CD14-positive monocyte (primary cell): ENCODE measurements at regions not wholly inside any gene's neighbourhood (a gene's known extent, or its start where the extent isn't known, plus 50 kb on each side); places are given as distances from the start of the nearest gene placed in this dataset.

Experiments
- DNase-seq, 3 donors: peaks; one replicate each; pipeline ENCODE4 v3.0.0-alpha.2; 2011 to 2022
- H2AFZ ChIP-seq: 2 replicates; pipeline ENCODE4 v1.6.0; 2012; ENCODE audit warnings: mild to moderate bottlenecking, low read depth, low read length, inconsistent platforms; ENCODE audit not compliant: insufficient read depth, poor library complexity, severe bottlenecking
- H3K27ac ChIP-seq, 2 donors: 1 replicate in 1 of 2; 2 replicates in 1 of 2; pipeline ENCODE4 v1.5.1; 2012 to 2013; ENCODE audit warnings: low read length in 2 of 2, control low read depth in 1 of 2, inconsistent platforms in 1 of 2, low read depth in 1 of 2, mild to moderate bottlenecking in 1 of 2
- H3K27me3 ChIP-seq, 2 donors: one replicate each; pipeline versions ENCODE4 v1.6.0 to v1.6.1; 2011 to 2013; ENCODE audit warnings: low read length in 2 of 2; ENCODE audit not compliant: control insufficient read depth in 2 of 2, insufficient read depth in 2 of 2
- H3K36me3 ChIP-seq, 2 donors: replicated peaks in 1 of 2; 1 replicate in 1 of 2; 2 replicates in 1 of 2; pipeline versions ENCODE4 v1.5.1 to v1.6.1; 2012 to 2013; ENCODE audit warnings: low read length in 2 of 2, control low read depth in 1 of 2, inconsistent platforms in 1 of 2, mild to moderate bottlenecking in 1 of 2; ENCODE audit not compliant: insufficient read depth in 2 of 2, control insufficient read depth in 1 of 2
- H3K4me1 ChIP-seq, 2 donors: 1 replicate in 1 of 2; 2 replicates in 1 of 2; pipeline versions ENCODE4 v1.5.1 to v1.6.1; 2012 to 2013; ENCODE audit warnings: low read length in 2 of 2, control low read depth in 1 of 2, inconsistent platforms in 1 of 2, mild to moderate bottlenecking in 1 of 2, moderate library complexity in 1 of 2; ENCODE audit not compliant: insufficient read depth in 2 of 2, control insufficient read depth in 1 of 2
- H3K4me2 ChIP-seq: replicated peaks from 2 replicates; pipeline ENCODE3; 2012; ENCODE audit warnings: low read length, moderate library complexity, mild to moderate bottlenecking; ENCODE audit not compliant: poor library complexity, severe bottlenecking; ENCODE audit errors: extremely low read depth
- H3K4me3 ChIP-seq, 3 experiments: fragments of 200-600 bp in 1 of 3; sonication (generic) in 1 of 3; replicated peaks in 1 of 3; 1 replicate in 2 of 3; 2 replicates in 1 of 3; pipeline ENCODE4 v1.5.1; 2011 to 2013; ENCODE audit warnings: low read length in 3 of 3, mild to moderate bottlenecking in 3 of 3, control low read depth in 2 of 3, low read depth in 2 of 3, inconsistent platforms in 1 of 3, moderate library complexity in 1 of 3
- H3K79me2 ChIP-seq: 2 replicates; pipeline ENCODE4 v1.6.0; 2012; ENCODE audit warnings: mild to moderate bottlenecking, control low read depth, inconsistent platforms, low read length, moderate library complexity; ENCODE audit not compliant: insufficient read depth
- H3K9ac ChIP-seq: 2 replicates; pipeline ENCODE4 v1.6.0; 2017; ENCODE audit warnings: low read length, mild to moderate bottlenecking; ENCODE audit not compliant: insufficient read depth, poor library complexity, severe bottlenecking
- H3K9me3 ChIP-seq, 2 donors: replicated peaks in 1 of 2; 1 replicate in 1 of 2; 2 replicates in 1 of 2; pipeline versions ENCODE4 v1.5.1 to v1.6.1; 2012 to 2013; ENCODE audit warnings: low read length in 2 of 2, control low read depth in 1 of 2; ENCODE audit not compliant: control insufficient read depth in 1 of 2, insufficient read depth in 1 of 2
- H4K20me1 ChIP-seq: 2 replicates; pipeline ENCODE4 v1.6.0; 2012; ENCODE audit warnings: mild to moderate bottlenecking, low read length, control low read depth, moderate library complexity; ENCODE audit not compliant: insufficient read depth
- H3K27ac Mint-ChIP-seq, 7 donors: one replicate each; pipeline ENCODE4 v1.8.0; 2020; ENCODE audit warnings: mild to moderate bottlenecking in 7 of 7, mixed read lengths in 7 of 7, moderate library complexity in 6 of 7, inconsistent platforms in 2 of 7
- H3K27me3 Mint-ChIP-seq, 3 donors: one replicate each; pipeline ENCODE4 v1.8.0; 2021 to 2022; ENCODE audit warnings: low read depth in 3 of 3, mild to moderate bottlenecking in 3 of 3, mixed read lengths in 3 of 3, moderate library complexity in 3 of 3, inconsistent platforms in 1 of 3
- H3K36me3 Mint-ChIP-seq, 2 donors: one replicate each; pipeline ENCODE4 v1.8.0; 2020; ENCODE audit warnings: mixed read lengths in 2 of 2, inconsistent platforms in 1 of 2, mild to moderate bottlenecking in 1 of 2
- H3K4me1 Mint-ChIP-seq: one replicate; pipeline ENCODE4 v1.8.0; 2020; ENCODE audit warnings: mild to moderate bottlenecking, mixed read lengths
- H3K4me3 Mint-ChIP-seq, 2 donors: one replicate each; pipeline ENCODE4 v1.8.0; 2020; ENCODE audit warnings: mild to moderate bottlenecking in 2 of 2, mixed read lengths in 2 of 2, moderate library complexity in 1 of 2
- H3K9me3 Mint-ChIP-seq, 7 donors: one replicate each; pipeline ENCODE4 v1.8.0; 2020 to 2022; ENCODE audit warnings: mixed read lengths in 7 of 7, mild to moderate bottlenecking in 6 of 7, moderate library complexity in 6 of 7, inconsistent platforms in 2 of 7
- CTCF ChIP-seq: fragments of 200-600 bp; IDR thresholded peaks from one replicate; pipeline ENCODE4 v1.8.0; 2022; ENCODE audit warnings: antibody characterized with exemption, mild to moderate bottlenecking
- WGBS: methylation state at CpG from one replicate; pipeline ENCODE4 v1.1.5; 2013; ENCODE audit warnings: missing lambda C conversion rate; ENCODE audit not compliant: insufficient coverage; 5-methylcytosine and 5-hydroxymethylcytosine counted together
- intact Hi-C, 2 donors: fragments of 100-400 bp; cut with micrococcal nuclease; formaldehyde crosslinking; loops; one replicate each; pipeline versions ENCODE4 v1.15.0 to v1.15.1; 2023

GRCh38 chr6:78700991-78701390 lies 166.4 kb upstream of the IRAK1BP1 start:
- Histone ChIP-seq H3K36me3 (no peaks in the 10 kb centered on the region), H3K27me3 (no peaks in the 10 kb centered on the region), H3K27ac (no peak overlapping the region), H3K9me3 (no peaks in the 10 kb centered on the region), H3K9ac (no peak overlapping the region), H3K79me2 (no peaks in the 10 kb centered on the region), H4K20me1 (no peaks in the 10 kb centered on the region), H3K4me1 (no peaks in the 10 kb centered on the region), H3K4me3 (no peak overlapping the region), H2AFZ (no peak overlapping the region), H3K4me2 (no peak overlapping the region)
- H3K27me3 Mint-ChIP-seq, result no peaks in the 10 kb centered on the region
- no CpG with 5 or more reads among the region's 1 CpG for WGBS
- H3K9me3 Mint-ChIP-seq, result peaks cover 0 to 8% (median 4%) of the 10 kb centered on the region in 7 donors
- no peak for DNase-seq
- no peak for TF ChIP-seq CTCF
- intact Hi-C loops, result no loop called here
- H3K36me3 Mint-ChIP-seq, result no peaks in the 10 kb centered on the region
- no peaks in the 10 kb centered on the region for H3K4me1 Mint-ChIP-seq
- H3K27ac Mint-ChIP-seq, result no peak overlapping the region
- H3K4me3 Mint-ChIP-seq, result no peak overlapping the region

GRCh38 chr6:78701407-78701806 lies 165.9 kb upstream of the IRAK1BP1 start:
- H3K4me2 ChIP-seq, result no peak overlapping the region
- H3K4me3 ChIP-seq, result no peak overlapping the region
- H3K9ac ChIP-seq, result no peak overlapping the region
- no peak overlapping the region for H3K27ac ChIP-seq
- Mint-ChIP-seq H3K9me3 (peaks cover 0 to 8% (median 4%) of the 10 kb centered on the region in 7 donors), H3K4me3 (no peak overlapping the region), H3K27me3 (no peaks in the 10 kb centered on the region), H3K4me1 (no peaks in the 10 kb centered on the region), H3K36me3 (no peaks in the 10 kb centered on the region), H3K27ac (no peak overlapping the region)
- no peaks in the 10 kb centered on the region for H3K79me2 ChIP-seq
- intact Hi-C loops, result no loop called here
- no peaks in the 10 kb centered on the region for H3K27me3 ChIP-seq
- DNase-seq, result no peak
- no peak for TF ChIP-seq CTCF
- H2AFZ ChIP-seq, result no peak overlapping the region
- WGBS, result no CpG with 5 or more reads among the region's 2 CpGs
- no peaks in the 10 kb centered on the region for H3K36me3 ChIP-seq
- no peaks in the 10 kb centered on the region for H4K20me1 ChIP-seq
- no peaks in the 10 kb centered on the region for H3K9me3 ChIP-seq
- H3K4me1 ChIP-seq, result no peaks in the 10 kb centered on the region
